NCI-H82 (cell line): ENCODE measurements at regions not wholly inside any gene's neighbourhood (a gene's known extent, or its start where the extent isn't known, plus 50 kb on each side); places are given as distances from the start of the nearest gene placed in this dataset.

Source experiments
- DNase-seq: peaks from one replicate; lab custom pipeline; 2025; lab: John Stamatoyannopoulos, UW

DNA sequence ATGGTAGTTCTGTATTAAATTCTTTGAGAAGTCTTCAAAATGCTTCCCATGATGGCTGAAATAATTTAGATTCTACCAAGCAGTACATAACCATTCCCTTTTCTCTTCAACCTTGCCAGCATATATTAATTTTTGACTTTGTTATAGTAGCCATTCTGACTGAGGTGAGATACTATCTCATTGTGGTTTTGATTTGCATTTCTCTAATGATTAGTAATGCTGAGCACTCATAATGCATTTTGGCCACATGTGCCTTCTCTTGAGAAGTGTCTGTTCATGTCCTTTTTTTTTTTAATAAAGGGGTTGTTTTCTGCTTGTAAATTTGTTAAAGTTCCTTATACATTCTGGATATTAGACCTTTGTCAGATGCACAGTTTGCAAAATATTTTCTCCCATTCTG, 173.9 kb downstream of the CALCRL start:
- DNase-seq, result no peak

DNA sequence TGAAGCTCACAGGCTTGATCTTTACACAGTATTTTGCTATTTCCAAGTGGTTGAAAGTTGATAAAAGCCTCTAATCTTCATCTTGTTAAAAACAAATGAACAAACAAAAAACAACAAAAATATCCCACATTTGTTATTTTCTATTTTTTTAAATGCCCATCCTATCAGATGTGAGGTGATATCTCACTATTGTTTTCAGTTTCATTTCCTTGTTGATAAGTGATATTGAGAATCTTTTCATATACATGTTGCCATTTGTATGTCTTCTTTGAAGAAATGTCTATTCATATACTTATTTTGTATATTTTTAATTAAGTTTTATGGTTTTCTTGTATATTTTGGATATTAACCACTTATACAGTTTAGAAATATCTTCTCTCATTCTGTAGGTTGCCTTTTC, 175.8 kb downstream of the CALCRL start:
- no peak for DNase-seq

DNA sequence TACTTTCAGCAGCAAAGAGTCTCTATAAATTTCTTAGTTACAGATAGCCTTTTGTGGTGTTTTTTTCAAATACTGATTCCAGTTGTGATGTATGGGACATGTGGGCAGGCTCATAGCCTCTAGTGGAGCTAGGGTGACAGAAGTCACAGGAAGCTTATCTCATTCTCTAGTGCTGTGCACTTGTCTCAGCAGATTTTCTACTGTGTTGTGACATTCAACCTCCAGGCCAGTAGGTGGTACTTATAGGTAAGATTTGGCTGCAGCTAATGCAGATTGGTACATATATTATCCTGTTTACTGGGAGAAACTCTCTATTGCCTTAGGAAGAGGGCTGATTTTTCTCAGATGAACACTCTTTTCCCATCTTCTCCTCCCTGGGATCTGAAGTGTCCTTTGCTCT, 176.2 kb downstream of the CALCRL start:
- no peak for DNase-seq

DNA sequence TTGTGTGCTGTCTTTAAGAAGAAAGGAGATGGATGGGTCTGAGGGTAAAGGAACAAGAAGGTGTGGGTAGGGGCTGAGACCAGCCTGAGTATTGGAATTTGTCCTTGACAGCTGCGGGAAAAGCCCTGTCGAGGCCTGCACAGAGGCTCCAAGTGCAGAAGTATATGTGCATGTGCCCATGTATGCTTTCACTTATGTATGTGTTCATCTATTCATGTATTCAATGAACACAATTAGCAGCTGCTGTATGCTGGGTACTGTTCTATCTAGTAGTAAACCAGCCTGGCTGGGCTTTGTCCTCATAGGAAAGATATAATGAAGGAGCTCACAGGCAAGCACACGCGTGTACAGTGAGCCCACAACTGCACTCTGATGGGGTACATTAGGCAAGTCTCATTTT, 181.4 kb downstream of the CALCRL start:
- no peak for DNase-seq

DNA sequence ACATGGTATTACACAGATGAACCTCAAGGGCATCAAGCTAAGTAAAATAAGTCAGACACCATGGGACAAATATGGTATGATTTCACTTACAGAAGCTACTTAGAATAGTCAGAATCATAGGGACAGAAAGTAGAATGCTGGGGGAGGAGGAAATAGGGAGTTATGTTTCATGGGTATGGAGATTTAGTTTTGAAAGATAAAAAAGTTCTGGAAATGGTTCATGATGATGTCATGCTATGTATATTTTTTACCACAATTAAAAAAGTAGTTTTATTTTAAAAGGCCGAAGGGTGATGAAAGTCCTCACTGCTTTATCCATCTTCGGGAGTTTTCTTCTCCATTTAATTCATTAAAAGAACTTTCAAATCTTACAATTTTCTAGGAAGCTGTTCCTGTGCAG, 181.9 kb downstream of the CALCRL start:
- DNase-seq, result no peak

DNA sequence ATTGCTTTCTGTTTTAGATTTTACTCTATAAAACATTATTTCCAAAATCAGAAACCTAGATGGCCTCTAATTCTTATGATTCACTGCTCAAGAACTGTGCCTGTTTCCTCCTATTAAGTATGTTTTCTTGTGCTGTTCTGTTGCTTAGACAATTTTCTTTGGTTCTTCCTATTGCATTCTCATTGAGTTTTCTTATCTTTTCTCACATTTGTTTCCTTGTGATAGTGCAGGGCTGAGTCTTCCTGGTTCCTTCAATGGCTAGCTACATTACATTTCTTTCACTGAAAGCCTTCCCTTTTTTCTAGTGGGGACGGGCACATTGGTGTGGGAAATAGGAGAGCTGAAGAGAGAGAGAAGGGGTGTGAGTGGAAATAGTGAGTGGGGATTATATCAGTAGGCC, 183.4 kb downstream of the CALCRL start:
- no peak for DNase-seq

DNA sequence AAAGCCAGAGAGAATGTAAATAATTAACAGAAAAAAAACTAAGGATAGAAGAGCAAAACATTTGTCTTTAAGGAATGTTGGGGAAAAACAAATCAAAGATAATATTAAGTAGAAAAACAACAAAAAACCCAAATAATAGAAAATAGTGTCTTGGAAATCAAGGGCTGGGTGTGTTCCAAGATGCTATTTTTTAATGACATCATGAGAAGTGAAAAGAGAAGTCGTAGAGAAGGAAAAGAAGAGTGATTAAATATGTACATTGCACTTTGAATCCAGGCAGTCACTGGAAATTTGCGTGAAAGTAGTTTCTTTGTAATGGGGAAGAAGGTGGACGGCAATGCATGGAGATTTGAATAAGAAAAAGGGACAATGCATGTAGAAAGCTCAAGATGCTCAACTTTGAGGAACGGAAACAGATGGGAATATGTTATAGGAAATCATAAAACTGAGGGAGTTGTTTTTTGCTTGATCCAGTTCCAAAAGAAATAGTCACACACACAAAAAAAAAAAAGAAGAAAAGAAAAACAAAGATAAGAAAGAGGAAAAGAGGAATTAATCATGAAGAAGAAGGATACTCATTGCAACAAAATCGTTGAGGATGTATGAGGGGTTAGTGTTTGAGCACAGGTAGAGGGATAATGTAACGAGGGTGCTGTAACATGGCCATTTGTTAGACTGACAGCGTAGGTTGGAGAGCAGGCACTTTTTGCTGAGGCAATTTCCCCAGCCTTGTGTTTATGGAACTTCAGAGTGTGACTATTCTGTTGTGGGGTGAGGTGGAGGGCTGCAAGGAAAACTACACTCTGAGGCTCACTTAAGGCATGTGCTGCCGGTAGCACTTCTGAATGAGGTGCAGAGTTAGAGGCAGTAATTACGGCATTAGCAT, 184.1 kb downstream of the CALCRL start:
- no peak for DNase-seq

DNA sequence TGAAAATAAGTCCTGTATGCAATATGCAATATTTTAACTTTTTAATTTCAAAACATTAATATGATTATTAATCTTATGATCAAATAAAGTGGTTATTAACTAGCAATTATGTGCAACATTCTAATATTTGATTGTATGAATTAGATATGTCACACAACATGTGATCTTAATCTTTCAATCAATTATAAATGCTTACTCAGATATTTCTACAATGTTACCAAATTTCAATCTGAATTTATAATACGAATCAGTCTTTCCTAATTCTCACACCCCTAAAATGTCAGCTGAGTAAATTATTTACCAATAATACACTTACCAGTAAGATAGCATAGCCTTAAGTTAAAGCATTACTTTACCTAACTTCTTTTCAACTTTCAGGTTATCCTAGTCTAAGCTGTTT, 186.3 kb downstream of the CALCRL start:
- DNase-seq, result no peak

GRCh38 chr2:187252063-187252462, 196.0 kb downstream of the CALCRL start:
- DNase-seq, result no peak

GRCh38 chr2:187250137-187250536, 197.9 kb downstream of the CALCRL start:
- no peak for DNase-seq

- no peak for DNase-seq
Measured at GRCh38 chr2:187233811-187234210, 214.2 kb downstream of the CALCRL start.

- DNase-seq, result no peak
Measured at GRCh38 chr2:187232749-187233148, 215.3 kb downstream of the CALCRL start.

DNA sequence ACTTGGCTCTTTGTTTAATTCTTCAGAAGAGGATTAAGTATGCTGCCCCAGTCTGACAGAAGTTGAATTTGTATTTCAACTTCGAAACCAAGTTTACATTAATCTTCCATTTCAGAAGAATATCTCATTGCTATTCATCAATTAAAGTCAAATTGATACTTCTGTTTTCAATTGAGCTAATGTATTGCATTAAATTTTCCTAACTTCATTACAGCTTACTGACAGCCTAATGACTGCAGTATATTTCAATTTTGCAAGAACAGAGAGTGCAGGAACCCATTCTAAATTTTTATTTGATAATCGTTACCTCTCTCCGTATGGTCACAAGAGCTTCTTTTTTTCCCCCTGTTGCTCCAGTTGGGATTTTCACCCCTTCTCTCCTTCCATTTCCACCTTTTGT, 218.0 kb downstream of the CALCRL start:
- DNase-seq, result no peak

GRCh38 chr2:187228986-187229385, 219.1 kb downstream of the CALCRL start:
- no peak for DNase-seq

GRCh38 chr2:187224989-187225388, 223.1 kb downstream of the CALCRL start:
- DNase-seq, result no peak

DNA sequence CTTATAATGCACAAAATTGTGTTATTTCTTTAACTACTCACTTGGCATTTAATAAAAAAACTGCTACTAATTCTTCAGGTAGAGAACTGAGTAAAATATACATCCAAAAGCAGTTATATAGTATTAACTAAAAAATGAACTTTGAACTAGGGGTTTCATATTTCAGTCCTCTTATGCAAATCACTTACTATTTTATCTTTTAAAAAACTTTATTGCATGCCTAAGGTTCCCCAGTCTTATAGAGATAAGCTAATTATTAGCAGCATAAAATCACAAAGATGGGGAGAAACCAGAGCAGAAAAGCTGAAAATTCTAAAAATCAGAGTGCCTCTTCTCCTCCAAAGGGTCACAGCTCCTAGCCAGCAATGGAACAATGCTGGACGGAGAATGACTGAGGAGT, 228.0 kb downstream of the CALCRL start:
- no peak for DNase-seq

DNA sequence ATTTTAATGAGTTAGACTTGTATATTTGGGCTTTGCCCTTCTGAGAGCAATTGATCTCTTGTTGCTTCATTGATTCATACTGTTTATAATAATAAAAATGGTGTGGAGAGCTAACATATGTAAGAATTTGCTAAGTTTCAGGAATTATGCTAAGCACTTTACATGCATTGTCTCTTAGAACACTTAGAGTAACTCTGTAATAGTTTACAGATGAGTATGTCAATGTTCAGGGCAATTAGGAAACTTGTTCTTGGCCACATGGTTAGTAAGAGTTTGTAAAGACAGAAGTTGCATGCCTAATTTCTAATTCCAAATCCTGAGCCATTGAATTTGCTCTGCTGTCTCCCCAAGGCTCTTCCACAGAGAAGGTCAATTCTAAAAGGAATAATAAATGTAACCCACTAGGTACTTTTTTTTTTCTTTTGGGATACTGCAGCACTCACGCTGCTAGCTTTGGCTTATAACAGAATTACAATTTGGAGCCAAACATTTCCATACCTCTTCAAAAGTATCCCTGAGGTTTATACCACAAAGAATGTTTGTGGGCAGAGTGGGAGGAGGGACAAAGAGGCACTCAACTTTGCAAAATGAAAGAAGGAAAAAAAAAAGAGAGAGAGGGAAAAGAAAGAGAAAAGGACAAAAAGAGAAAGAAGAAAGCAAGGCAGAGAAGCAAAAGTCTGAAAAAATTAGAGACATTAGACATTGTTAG, 232.4 kb downstream of the CALCRL start:
- DNase-seq, result no peak

- DNase-seq, result no peak
Measured at GRCh38 chr2:187214306-187214705, 233.7 kb downstream of the CALCRL start.

DNA sequence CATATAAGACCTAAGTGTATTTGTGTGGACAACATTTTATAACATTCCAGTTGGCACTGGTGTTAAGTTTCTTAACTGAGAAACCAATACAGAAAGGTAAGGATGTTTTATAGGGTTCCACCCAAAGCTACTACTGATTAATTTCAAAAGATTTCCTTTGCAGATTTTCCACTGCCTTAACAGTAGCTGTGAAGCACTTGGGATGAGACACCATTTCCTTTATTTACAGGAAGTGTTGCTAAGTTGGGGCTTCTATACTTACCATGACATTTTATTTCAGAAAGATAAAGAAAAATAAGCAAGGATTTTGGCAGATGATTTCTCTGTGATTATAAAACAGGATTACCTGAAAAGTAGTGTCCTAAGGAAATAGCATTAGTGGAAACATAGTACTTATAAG, 234.3 kb downstream of the CALCRL start:
- DNase-seq, result no peak

DNA sequence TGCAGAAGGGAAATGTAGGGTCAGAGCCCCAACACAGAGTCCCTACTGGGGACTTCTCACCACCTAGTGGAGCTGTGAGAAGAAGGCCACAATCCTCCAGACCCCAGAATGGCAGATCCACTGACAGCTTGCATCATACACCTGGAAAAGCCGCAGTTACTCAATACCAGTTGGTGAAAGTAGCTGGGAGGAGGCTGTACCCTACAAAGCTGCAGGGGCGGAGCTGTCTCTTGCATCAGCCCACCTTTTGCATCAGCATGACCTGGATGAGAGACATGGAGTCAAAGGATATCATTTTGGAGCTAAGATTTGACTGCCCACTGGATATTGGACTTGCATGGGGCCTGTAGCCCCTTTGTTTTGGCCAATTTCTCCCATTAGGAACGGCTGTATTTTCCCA, 237.3 kb downstream of the CALCRL start:
- no peak for DNase-seq

- DNase-seq, result no peak
Measured at GRCh38 chr2:187208199-187208785, 239.8 kb downstream of the CALCRL start.

- DNase-seq, result no peak
Measured at GRCh38 chr2:187207126-187207525, 240.9 kb downstream of the CALCRL start.

DNA sequence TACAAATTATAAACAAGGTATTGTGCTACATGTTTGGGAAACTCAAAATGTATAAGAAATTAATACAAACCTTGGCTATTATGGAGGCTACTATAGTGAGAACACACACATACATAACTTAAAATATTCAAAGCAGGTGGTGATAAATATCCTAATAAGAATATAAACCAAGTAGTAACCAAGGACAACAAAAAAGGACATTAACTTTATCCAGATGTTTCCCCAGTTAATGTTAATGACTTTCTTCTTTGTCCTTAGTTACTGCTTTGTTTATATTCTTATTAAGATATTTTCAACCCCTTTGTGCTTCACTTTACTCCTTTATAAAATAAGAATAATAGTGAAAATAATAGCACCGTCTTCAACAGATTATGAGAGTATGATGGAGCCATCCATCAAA, 241.6 kb downstream of the CALCRL start:
- DNase-seq, result no peak
